HEK293 (cell line): ENCODE measurements at regions not wholly inside any gene's neighbourhood (a gene's known extent, or its start where the extent isn't known, plus 50 kb on each side); places are given as distances from the start of the nearest gene placed in this dataset.
"Not testable (repeated sequence)": the region's sequence is repeated elsewhere in the genome, so short reads cannot be mapped to it uniquely, and the experiment has no call there.

Experiments
- CTCF ChIP-seq: fragments of 450-650 bp; formaldehyde crosslinking; IDR thresholded peaks from 2 replicates; pipeline ENCODE4 v1.5.1; 2016; ENCODE audit warnings: missing biosample characterization, missing genetic modification characterization
- RBAK ChIP-seq: fragments of 450-650 bp; formaldehyde crosslinking; IDR thresholded peaks from 2 replicates; pipeline ENCODE4 v1.5.1; 2016; ENCODE audit warnings: missing biosample characterization, missing genetic modification characterization
- ZBTB1 ChIP-seq: fragments of 450-650 bp; formaldehyde crosslinking; IDR thresholded peaks from 2 replicates; pipeline ENCODE4 v1.5.1; 2016; ENCODE audit warnings: missing biosample characterization, missing genetic modification characterization
- ZBTB21 ChIP-seq: fragments of 450-650 bp; formaldehyde crosslinking; IDR thresholded peaks from 2 replicates; pipeline ENCODE4 v1.5.1; 2017; ENCODE audit warnings: missing biosample characterization, missing genetic modification characterization
- ZNF214 ChIP-seq: fragments of 450-650 bp; formaldehyde crosslinking; IDR thresholded peaks from 2 replicates; pipeline ENCODE4 v1.5.1; 2017; ENCODE audit warnings: missing biosample characterization, mild to moderate bottlenecking, missing genetic modification characterization, borderline replicate concordance
- ZNF530 ChIP-seq: fragments of 450-650 bp; formaldehyde crosslinking; IDR thresholded peaks from 2 replicates; pipeline ENCODE4 v1.5.1; 2016; ENCODE audit warnings: low read depth, missing biosample characterization, missing genetic modification characterization
- ZNF600 ChIP-seq: fragments of 450-650 bp; formaldehyde crosslinking; IDR thresholded peaks from 2 replicates; pipeline ENCODE4 v1.5.1; 2016; ENCODE audit warnings: missing biosample characterization, missing genetic modification characterization
- ZNF677 ChIP-seq: fragments of 450-650 bp; IDR thresholded peaks from 2 replicates; pipeline ENCODE4 v1.5.0; 2018; ENCODE audit warnings: missing biosample characterization, mild to moderate bottlenecking, missing genetic modification characterization, moderate library complexity
- ZNF785 ChIP-seq: fragments of 450-650 bp; formaldehyde crosslinking; IDR thresholded peaks from 2 replicates; pipeline ENCODE4 v1.5.1; 2016; ENCODE audit warnings: missing biosample characterization, missing genetic modification characterization
- ZNF830 ChIP-seq: fragments of 450-650 bp; IDR thresholded peaks from 2 replicates; pipeline ENCODE4 v1.5.0; 2018; ENCODE audit warnings: missing biosample characterization, missing genetic modification characterization, low read depth, mild to moderate bottlenecking, moderate library complexity
- TF ChIP-seq, protein P1 (sequence below): IDR thresholded peaks from 2 replicates; pipeline ENCODE4 v1.6.1; 2011; ENCODE audit warnings: mild to moderate bottlenecking, low read depth, low read length, borderline replicate concordance

- not testable (repeated sequence) for TF ChIP-seq CTCF (tag by site-specific recombination); ZNF677 (tag by site-specific recombination); ZBTB21 (tag by site-specific recombination); ZNF785 (tag by site-specific recombination); ZNF830; ZNF530 (tag by site-specific recombination); ZBTB1 (tag by site-specific recombination); ZNF214 (tag by site-specific recombination); ZNF600 (tag by site-specific recombination); RBAK
- TF ChIP-seq, protein P1, sequence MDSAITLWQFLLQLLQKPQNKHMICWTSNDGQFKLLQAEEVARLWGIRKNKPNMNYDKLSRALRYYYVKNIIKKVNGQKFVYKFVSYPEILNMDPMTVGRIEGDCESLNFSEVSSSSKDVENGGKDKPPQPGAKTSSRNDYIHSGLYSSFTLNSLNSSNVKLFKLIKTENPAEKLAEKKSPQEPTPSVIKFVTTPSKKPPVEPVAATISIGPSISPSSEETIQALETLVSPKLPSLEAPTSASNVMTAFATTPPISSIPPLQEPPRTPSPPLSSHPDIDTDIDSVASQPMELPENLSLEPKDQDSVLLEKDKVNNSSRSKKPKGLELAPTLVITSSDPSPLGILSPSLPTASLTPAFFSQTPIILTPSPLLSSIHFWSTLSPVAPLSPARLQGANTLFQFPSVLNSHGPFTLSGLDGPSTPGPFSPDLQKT = not testable (repeated sequence)
These were observed 61.1 kb upstream of the DENND1B start for GRCh38 chr1:197836356-197836755.
